ENCODE measurements at regions not wholly inside any gene's neighbourhood (a gene's known extent, or its start where the extent isn't known, plus 50 kb on each side); places are given as distances from the start of the nearest gene placed in this dataset.

DNA sequence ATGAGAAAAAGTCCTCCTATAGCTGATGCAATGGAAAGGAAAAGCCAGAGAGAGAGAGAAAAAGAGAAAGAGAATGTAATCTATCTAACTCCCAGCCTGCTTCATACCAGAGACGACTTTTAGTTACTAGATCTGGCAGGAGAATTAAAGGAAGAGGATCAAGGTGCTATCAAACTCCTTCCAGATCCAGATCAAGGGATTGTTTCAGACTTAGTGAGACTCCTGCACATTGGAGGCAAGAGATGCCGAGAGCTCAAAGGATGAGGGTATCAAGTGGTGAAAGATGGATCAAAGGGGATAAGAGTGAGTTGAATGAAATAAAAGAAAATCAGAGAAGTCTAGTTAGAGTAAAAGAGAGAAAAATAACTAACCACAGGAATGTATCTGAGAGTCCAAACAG lies 478.6 kb downstream of the KIF4B start:
- H3K4me1 ChIP-seq (ENCODE audit: insufficient read depth, low read length) = no peaks in the 10 kb centered on the region
- H3K27ac ChIP-seq (ENCODE audit: low read depth in 1 of 2, low read length in 2 of 2) = no peak overlapping the region
- no peaks in the 10 kb centered on the region for H3K27me3 ChIP-seq (ENCODE audit: control insufficient read depth in 1 of 2, insufficient read depth in 2 of 2, low read length in 2 of 2)
- Mint-ChIP-seq H3K27ac (no peak overlapping the region), H3K27me3 (peaks cover 5% of the 10 kb centered on the region), H3K36me3 (ENCODE audit: low read depth) (no peaks in the 10 kb centered on the region), H3K4me3 (no peak overlapping the region), H3K9me3 (no peaks in the 10 kb centered on the region), H3K4me1 (ENCODE audit: low read depth) (no peaks in the 10 kb centered on the region)
- TF ChIP-seq, protein P1, sequence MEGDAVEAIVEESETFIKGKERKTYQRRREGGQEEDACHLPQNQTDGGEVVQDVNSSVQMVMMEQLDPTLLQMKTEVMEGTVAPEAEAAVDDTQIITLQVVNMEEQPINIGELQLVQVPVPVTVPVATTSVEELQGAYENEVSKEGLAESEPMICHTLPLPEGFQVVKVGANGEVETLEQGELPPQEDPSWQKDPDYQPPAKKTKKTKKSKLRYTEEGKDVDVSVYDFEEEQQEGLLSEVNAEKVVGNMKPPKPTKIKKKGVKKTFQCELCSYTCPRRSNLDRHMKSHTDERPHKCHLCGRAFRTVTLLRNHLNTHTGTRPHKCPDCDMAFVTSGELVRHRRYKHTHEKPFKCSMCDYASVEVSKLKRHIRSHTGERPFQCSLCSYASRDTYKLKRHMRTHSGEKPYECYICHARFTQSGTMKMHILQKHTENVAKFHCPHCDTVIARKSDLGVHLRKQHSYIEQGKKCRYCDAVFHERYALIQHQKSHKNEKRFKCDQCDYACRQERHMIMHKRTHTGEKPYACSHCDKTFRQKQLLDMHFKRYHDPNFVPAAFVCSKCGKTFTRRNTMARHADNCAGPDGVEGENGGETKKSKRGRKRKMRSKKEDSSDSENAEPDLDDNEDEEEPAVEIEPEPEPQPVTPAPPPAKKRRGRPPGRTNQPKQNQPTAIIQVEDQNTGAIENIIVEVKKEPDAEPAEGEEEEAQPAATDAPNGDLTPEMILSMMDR (IDR thresholded peaks at IDR 0.05) = no peak
- no peaks in the 10 kb centered on the region for H3K36me3 ChIP-seq (ENCODE audit: insufficient read depth, low read length)
- no peak overlapping the region for H3K4me3 ChIP-seq (ENCODE audit: low read length)
- DNase-seq = no peak
- POLR2A ChIA-PET = no interaction called here
- CTCF ChIA-PET = no interaction called here
- intact Hi-C loops (cut with DNase I, micrococcal nuclease) = no loop called here
- no peaks in the 10 kb centered on the region for H3K9me3 ChIP-seq (ENCODE audit: control insufficient read depth in 1 of 2, insufficient read depth in 1 of 2, low read length in 2 of 2)
- ATAC-seq (ENCODE audit: poor library complexity) = no peak

DNA sequence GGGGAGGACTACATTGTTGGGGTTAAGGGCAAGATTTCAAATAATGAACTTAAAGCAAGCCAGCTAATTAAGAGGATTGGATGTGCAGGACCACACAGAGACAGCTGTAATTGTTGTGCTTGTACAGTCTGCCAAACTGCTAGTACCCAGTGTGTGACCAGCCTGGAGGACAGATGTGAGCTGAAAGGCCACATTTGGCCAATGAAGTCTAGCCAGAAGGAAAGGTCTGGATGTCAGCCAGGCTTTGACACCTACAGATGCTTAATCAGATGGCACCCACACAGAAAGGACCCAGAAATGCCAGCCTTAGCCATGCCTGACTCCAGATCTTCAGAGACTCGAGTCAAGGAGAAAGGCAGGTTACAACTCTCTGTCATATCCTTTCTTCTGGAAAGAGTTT lies 491.1 kb downstream of the KIF4B start:
- intact Hi-C loops (cut with DNase I, micrococcal nuclease) = no loop called here
- POLR2A ChIA-PET = no interaction called here
- CTCF ChIA-PET = no interaction called here
- Histone ChIP-seq H3K4me3 (ENCODE audit: low read length) (no peak overlapping the region), H3K27me3 (ENCODE audit: control insufficient read depth in 1 of 2, insufficient read depth in 2 of 2, low read length in 2 of 2) (no peaks in the 10 kb centered on the region), H3K36me3 (ENCODE audit: insufficient read depth, low read length) (no peaks in the 10 kb centered on the region), H3K9me3 (ENCODE audit: control insufficient read depth in 1 of 2, insufficient read depth in 1 of 2, low read length in 2 of 2) (no peaks in the 10 kb centered on the region), H3K4me1 (ENCODE audit: insufficient read depth, low read length) (no peaks in the 10 kb centered on the region), H3K27ac (ENCODE audit: low read depth in 1 of 2, low read length in 2 of 2) (no peak overlapping the region)
- TF ChIP-seq, protein P1 (IDR thresholded peaks at IDR 0.05) = no peak
- Mint-ChIP-seq H3K27me3 (no peaks in the 10 kb centered on the region), H3K27ac (no peak overlapping the region), H3K36me3 (ENCODE audit: low read depth) (no peaks in the 10 kb centered on the region), H3K9me3 (peaks cover 2% of the 10 kb centered on the region), H3K4me3 (no peak overlapping the region), H3K4me1 (ENCODE audit: low read depth) (no peaks in the 10 kb centered on the region)
- no peak for ATAC-seq (ENCODE audit: poor library complexity)
- no peak for DNase-seq

DNA sequence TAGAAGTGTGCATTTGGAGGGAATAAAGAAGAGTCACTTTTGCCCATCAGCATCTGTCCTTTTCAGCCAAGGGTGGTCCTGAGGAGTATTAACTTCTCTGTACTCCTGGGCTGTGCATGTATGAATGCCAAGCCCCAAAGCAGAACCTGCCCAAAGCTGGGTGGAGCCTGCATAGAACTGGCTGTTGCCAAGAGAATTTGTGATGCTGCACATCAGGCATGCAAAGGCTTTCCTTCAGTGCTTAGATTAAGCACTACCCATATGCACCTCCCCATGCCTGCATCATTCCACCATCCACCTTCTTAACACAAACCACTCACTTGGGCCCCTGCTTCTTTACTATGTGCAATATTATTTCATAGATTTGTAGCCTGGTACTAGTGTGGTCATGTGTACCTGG lies 493.8 kb downstream of the KIF4B start:
- DNase-seq = no peak
- Mint-ChIP-seq H3K36me3 (ENCODE audit: low read depth) (no peaks in the 10 kb centered on the region), H3K4me3 (no peak overlapping the region), H3K9me3 (no peaks in the 10 kb centered on the region), H3K27ac (no peak overlapping the region), H3K4me1 (ENCODE audit: low read depth) (no peaks in the 10 kb centered on the region), H3K27me3 (no peaks in the 10 kb centered on the region)
- Histone ChIP-seq H3K9me3 (ENCODE audit: control insufficient read depth in 1 of 2, insufficient read depth in 1 of 2, low read length in 2 of 2) (no peaks in the 10 kb centered on the region), H3K27ac (ENCODE audit: low read depth in 1 of 2, low read length in 2 of 2) (no peak overlapping the region), H3K4me3 (ENCODE audit: low read length) (no peak overlapping the region), H3K36me3 (ENCODE audit: insufficient read depth, low read length) (no peaks in the 10 kb centered on the region), H3K4me1 (ENCODE audit: insufficient read depth, low read length) (no peaks in the 10 kb centered on the region), H3K27me3 (ENCODE audit: control insufficient read depth in 1 of 2, insufficient read depth in 2 of 2, low read length in 2 of 2) (no peaks in the 10 kb centered on the region)
- ChIA-PET CTCF (no interaction called here), POLR2A (no interaction called here)
- ATAC-seq (ENCODE audit: poor library complexity) = no peak
- TF ChIP-seq, protein P1 (IDR thresholded peaks at IDR 0.05) = no peak
- intact Hi-C loops (cut with DNase I, micrococcal nuclease) = no loop called here
